ENCODE measurements at regions not wholly inside any gene's neighbourhood (a gene's known extent, or its start where the extent isn't known, plus 50 kb on each side); places are given as distances from the start of the nearest gene placed in this dataset.

GRCh38 chr15:77807611-77808010, 174.9 kb upstream of the LINGO1 start:
- H3K4me3 ChIP-seq (replicated peaks in 1 of 3; ENCODE audit: insufficient read depth in 1 of 3, low read depth in 2 of 3, low read length in 3 of 3) = no peak overlapping the region
- ChIA-PET CTCF (ENCODE audit: low intra/inter-chr PET ratio, low total read pairs) (no interaction called here), POLR2A (no interaction called here)
- no peaks in the 10 kb centered on the region for H3K4me1 ChIP-seq (ENCODE audit: insufficient read depth, low read length)
- DNase-seq (ENCODE audit: low spot score) (no peak), ATAC-seq (no peak), FAIRE-seq (no peak)
- H3K9ac ChIP-seq (ENCODE audit: insufficient read depth, low read depth, low read length) = no peak overlapping the region
- no peak overlapping the region for H3K27ac ChIP-seq (ENCODE audit: extremely low read length, insufficient read depth, low read length)
- TF ChIP-seq CBX5 (CRISPR knock-in tag; IDR thresholded peaks at IDR 0.05; ENCODE audit: borderline replicate concordance) = no peak
- TF ChIP-seq MXD3 (CRISPR knock-in tag; IDR thresholded peaks at IDR 0.05) = no peak
- TF ChIP-seq MEIS1 (CRISPR knock-in tag; IDR thresholded peaks at IDR 0.05; ENCODE audit: borderline replicate concordance) = no peak
- TF ChIP-seq SNAPC4 (CRISPR knock-in tag; IDR thresholded peaks at IDR 0.05) = no peak
- no peak for TF ChIP-seq STAT5B (CRISPR knock-in tag; IDR thresholded peaks at IDR 0.05)
- no peak for TF ChIP-seq PBX2 (CRISPR knock-in tag; IDR thresholded peaks at IDR 0.05)
- no peak for TF ChIP-seq ZNF652 (CRISPR knock-in tag; IDR thresholded peaks at IDR 0.05; ENCODE audit: borderline replicate concordance, low read depth)
- TF ChIP-seq ZNF20 (CRISPR knock-in tag; IDR thresholded peaks at IDR 0.05) = no peak
- no peak for TF ChIP-seq RCOR2 (CRISPR knock-in tag; IDR thresholded peaks at IDR 0.05)
- TF ChIP-seq FLYWCH1 (CRISPR knock-in tag; IDR thresholded peaks at IDR 0.05) = no peak
- no peak for TF ChIP-seq PAF1 (CRISPR knock-in tag; IDR thresholded peaks at IDR 0.05)
- TF ChIP-seq ZUFSP (CRISPR knock-in tag; IDR thresholded peaks at IDR 0.05; ENCODE audit: borderline replicate concordance) = no peak
- no peak for TF ChIP-seq ZHX1 (CRISPR knock-in tag; IDR thresholded peaks at IDR 0.05; ENCODE audit: low read depth)
- TF ChIP-seq HNRNPUL1 (IDR thresholded peaks at IDR 0.05; ENCODE audit: low read depth, low read length) = no peak
- peaks cover 4 to 7% of the 10 kb centered on the region in 2 experiments; a peak in 2 of 5 replicates for H3K27me3 ChIP-seq (ENCODE audit: control insufficient read depth in 1 of 2, insufficient read depth in 2 of 2, low read length in 2 of 2)
- WGBS (ENCODE audit: low lambda C conversion rate) = 59% methylated on average over 9 of the region's 9 CpGs
- intact Hi-C loops (cut with micrococcal nuclease; ENCODE audit: unreplicated experiment) (no loop called here), in situ Hi-C loops (cut with HindIII; ENCODE audit: extremely low pct_ligation_motif_present, low pct_unique_long_range_greater_than_20kb) (loop anchor here (25.0 kb wide), 1 partner anchor 170 kb away; the partner anchor contains the start of gene LINGO1)
- BruUV-seq (replicated peaks) = no TSS peak
- no peaks in the 10 kb centered on the region for H3K36me3 ChIP-seq (replicated peaks in 1 of 2; ENCODE audit: control insufficient read depth in 1 of 2, insufficient read depth in 2 of 2, low read length in 2 of 2)
- no peaks in the 10 kb centered on the region for H3K79me2 ChIP-seq (ENCODE audit: insufficient read depth, low read length)
- no peaks in the 10 kb centered on the region for H3K9me3 ChIP-seq (ENCODE audit: low read length)
- no peak overlapping the region for H2AFZ ChIP-seq (ENCODE audit: low read length)
- no peaks in the 10 kb centered on the region for H4K20me1 ChIP-seq (ENCODE audit: insufficient read depth, low read length)
- H3K4me2 ChIP-seq (ENCODE audit: low read depth, low read length) = no peak overlapping the region
